GM06990 (cell line): ENCODE measurements at regions not wholly inside any gene's neighbourhood (a gene's known extent, or its start where the extent isn't known, plus 50 kb on each side); places are given as distances from the start of the nearest gene placed in this dataset.

Experiments
- DNase-seq: peaks from one replicate; pipeline ENCODE4 v3.0.0-alpha.2; 2011; ENCODE audit not compliant: insufficient read length; ENCODE audit errors: extremely low read depth
- H3K27me3 ChIP-seq: replicated peaks from 2 replicates; pipeline ENCODE4 v1.6.0; 2011; ENCODE audit warnings: low read length; ENCODE audit not compliant: control insufficient read depth, insufficient read depth
- H3K36me3 ChIP-seq: 2 replicates; pipeline ENCODE4 v1.5.1; 2011; ENCODE audit warnings: low read length; ENCODE audit not compliant: control insufficient read depth, insufficient read depth
- H3K4me3 ChIP-seq: replicated peaks from 2 replicates; pipeline ENCODE4 v1.5.1; 2011; ENCODE audit warnings: low read depth, mild to moderate bottlenecking, control low read depth, low read length
- CTCF ChIP-seq: IDR thresholded peaks from 2 replicates; pipeline ENCODE4 v1.5.1; 2011; ENCODE audit warnings: low read length, control low read depth, mild to moderate bottlenecking, inconsistent platforms; ENCODE audit not compliant: insufficient read depth, poor library complexity, severe bottlenecking

GRCh38 chr10:43818687-43819086 is 170.0 kb upstream of the ZNF32 start:
- H3K27me3 ChIP-seq, result no peaks in the 10 kb centered on the region
- no peak for TF ChIP-seq CTCF

GRCh38 chr10:43817368-43817767 is 168.7 kb upstream of the ZNF32 start:
- TF ChIP-seq CTCF, result no peak
- Histone ChIP-seq H3K36me3 (no peaks in the 10 kb centered on the region), H3K27me3 (no peaks in the 10 kb centered on the region), H3K4me3 (no peak overlapping the region)
- DNase-seq, result no peak

More at GRCh38 chr10:43818687-43819086, 170.0 kb upstream of the ZNF32 start:
- H3K36me3 ChIP-seq, result no peaks in the 10 kb centered on the region
- no peak for DNase-seq
- no peak overlapping the region for H3K4me3 ChIP-seq

GRCh38 chr10:43816351-43817321 is 168.0 kb upstream of the ZNF32 start:
- no peaks in the 10 kb centered on the region for H3K27me3 ChIP-seq
- H3K4me3 ChIP-seq, result no peak overlapping the region
- DNase-seq, result peak; percentile 20
- H3K36me3 ChIP-seq, result no peaks in the 10 kb centered on the region
- TF ChIP-seq CTCF, result no peak

- no peak for TF ChIP-seq CTCF
- Histone ChIP-seq H3K27me3 (no peaks in the 10 kb centered on the region), H3K4me3 (no peak overlapping the region), H3K36me3 (no peaks in the 10 kb centered on the region)
- DNase-seq, result no peak
Measured at GRCh38 chr10:43815181-43815885, 166.7 kb upstream of the ZNF32 start.

GRCh38 chr10:43814663-43815062 is 166.0 kb upstream of the ZNF32 start:
- H3K36me3 ChIP-seq, result no peaks in the 10 kb centered on the region
- TF ChIP-seq CTCF, result no peak
- DNase-seq, result no peak
- no peaks in the 10 kb centered on the region for H3K27me3 ChIP-seq
- H3K4me3 ChIP-seq, result no peak overlapping the region
